RWPE1 (cell line): ENCODE measurements at regions not wholly inside any gene's neighbourhood (a gene's known extent, or its start where the extent isn't known, plus 50 kb on each side); places are given as distances from the start of the nearest gene placed in this dataset.

Source experiments
- CTCF ChIA-PET: fragments of 350-600 bp; sonication (Branson Sonifier 250); formaldehyde crosslinking; extraction: SDS; loops from one replicate; lab custom pipeline; 2021; lab: Yijun Ruan, JAX
- POLR2A ChIA-PET: fragments of 400-600 bp; formaldehyde crosslinking; extraction: SDS; loops from one replicate; lab custom pipeline; 2020; ENCODE audit warnings: antibody characterized with exemption; ENCODE audit not compliant: low non-redundant PET; lab: Yijun Ruan, JAX
- DNase-seq: peaks from one replicate; pipeline ENCODE4 v3.0.0; 2012; ENCODE audit warnings: low spot score
- H3K27ac ChIP-seq: fragments of 450-650 bp; 2 replicates; pipeline ENCODE4 v1.5.1; 2017
- CTCF ChIP-seq: fragments of 450-650 bp; conservative IDR thresholded peaks from 2 replicates; pipeline ENCODE4 v1.5.1; 2017; ENCODE audit warnings: low read depth, mild to moderate bottlenecking

- CTCF ChIA-PET: interaction anchor here (0.6 kb wide), 1 partner anchor 62 kb away, joined by 3 read pairs; no protein-coding TSS in a partner anchor
- peak; percentile 79 for DNase-seq
- POLR2A ChIA-PET: no interaction called here
- peak overlapping the region; percentile 98 for H3K27ac ChIP-seq
- no peak for TF ChIP-seq CTCF
Measured at GRCh38 chr2:240374085-240374907, 61.2 kb upstream of the GPC1 start.

GRCh38 chr2:240375024-240375645 is 60.3 kb upstream of the GPC1 start:
- DNase-seq: no peak
- no peak for TF ChIP-seq CTCF
- POLR2A ChIA-PET: no interaction called here
- CTCF ChIA-PET: no interaction called here
- peak overlapping the region; percentile 98 for H3K27ac ChIP-seq

DNA sequence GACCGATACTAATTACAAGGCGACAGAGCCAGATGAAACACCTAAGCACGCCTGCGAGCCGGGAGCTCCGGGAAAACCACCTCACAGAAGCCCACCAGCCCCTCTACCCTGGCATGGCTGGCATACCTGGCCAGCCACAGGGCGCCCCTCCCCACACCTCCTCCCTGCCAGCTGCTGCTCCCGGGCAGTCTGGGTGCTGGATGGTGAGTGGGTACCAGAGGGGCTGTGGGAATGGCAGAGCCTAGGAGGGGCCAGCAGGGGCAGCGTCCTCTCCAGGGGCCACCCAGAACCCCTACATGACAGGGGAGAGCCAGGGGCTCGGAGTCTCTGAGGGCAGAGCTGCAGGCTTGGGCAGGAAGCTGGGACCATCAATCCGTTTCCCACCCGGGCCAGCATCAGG is 58.7 kb upstream of the GPC1 start:
- no peak overlapping the region for H3K27ac ChIP-seq
- no peak for DNase-seq
- POLR2A ChIA-PET: no interaction called here
- CTCF ChIA-PET: no interaction called here
- no peak for TF ChIP-seq CTCF

DNA sequence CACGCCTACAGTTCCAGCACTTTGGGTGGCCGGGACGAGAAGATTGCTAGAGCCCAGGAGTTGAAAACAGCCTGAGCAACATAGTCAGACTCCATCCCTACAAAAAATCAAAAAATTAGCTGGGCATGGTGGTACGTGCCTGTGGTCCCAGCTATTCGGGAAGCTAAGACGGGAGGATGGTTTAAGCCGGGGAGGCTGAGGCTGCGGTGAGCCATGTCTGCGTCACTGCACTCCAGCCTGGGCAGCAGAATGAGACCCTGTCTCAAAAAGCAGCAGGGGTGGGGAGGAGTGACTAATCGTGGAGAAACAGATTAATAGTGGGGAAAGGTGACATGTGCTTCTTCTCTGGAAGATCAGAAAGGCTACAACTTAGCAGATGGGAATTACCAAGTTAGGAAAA is 58.1 kb upstream of the GPC1 start:
- DNase-seq: no peak
- POLR2A ChIA-PET: no interaction called here
- H3K27ac ChIP-seq: no peak overlapping the region
- CTCF ChIA-PET: no interaction called here
- TF ChIP-seq CTCF: no peak

DNA sequence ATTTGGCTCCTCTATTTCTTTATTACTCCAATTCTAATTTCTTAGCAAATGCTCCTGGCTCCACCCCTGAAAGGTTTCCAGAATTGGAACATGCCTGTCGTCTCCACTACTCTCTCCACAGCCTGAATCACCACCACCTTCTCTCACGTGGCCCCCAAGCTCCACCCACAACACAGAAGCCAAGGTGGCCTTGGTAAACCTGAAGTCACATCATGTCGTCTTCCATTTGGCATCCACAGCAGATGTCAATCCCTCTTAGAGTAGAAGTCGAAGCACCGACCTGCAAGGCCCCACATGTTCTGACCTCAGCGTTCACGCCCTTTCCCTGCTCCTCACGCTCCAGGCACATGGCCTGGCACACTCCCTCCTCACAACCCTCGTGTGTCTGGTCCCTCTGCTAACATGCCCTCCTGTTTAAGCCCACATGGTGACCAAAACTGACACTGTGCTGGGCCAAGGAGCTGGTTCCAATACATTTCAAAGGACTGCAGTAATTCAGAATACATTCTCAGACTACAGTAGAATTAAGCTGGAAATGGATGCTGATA is 56.3 kb upstream of the GPC1 start:
- H3K27ac ChIP-seq: no peak overlapping the region
- POLR2A ChIA-PET: no interaction called here
- DNase-seq: no peak
- CTCF ChIA-PET: no interaction called here
- no peak for TF ChIP-seq CTCF

DNA sequence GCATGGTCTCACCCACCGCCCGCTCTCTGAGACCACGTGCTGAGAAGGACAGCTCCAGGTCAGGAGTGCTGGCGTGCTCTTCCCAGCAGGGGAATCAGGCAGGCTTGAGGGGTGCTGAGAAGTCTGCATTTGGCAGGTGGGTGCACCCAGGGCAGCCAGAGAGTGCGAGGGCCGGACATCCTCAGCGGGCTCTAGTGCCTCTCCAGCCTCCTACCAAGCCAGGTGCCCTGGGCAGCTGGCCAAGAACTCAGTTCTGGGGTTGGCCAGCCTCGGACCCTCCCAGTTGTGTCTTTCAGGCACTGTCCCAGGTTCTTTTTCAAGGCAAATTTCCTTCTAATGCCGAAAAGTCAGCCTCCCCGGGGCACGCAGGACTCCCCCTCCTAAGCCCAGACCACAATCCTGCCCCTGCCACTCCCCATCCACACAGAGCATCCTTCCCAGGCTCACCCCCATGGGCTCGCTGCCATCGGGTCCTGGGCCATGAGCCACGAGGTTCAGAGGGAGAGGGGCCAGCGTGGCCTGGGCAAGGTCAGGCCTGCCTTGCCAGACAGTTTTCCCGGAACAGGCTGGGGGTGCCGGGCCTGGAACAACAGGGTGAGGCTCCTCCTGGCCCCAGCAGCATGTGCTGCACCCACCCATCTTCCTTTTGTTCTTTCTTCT is 52.2 kb upstream of the GPC1 start:
- no peak for TF ChIP-seq CTCF
- no peak for DNase-seq
- peak overlapping the region; percentile 73 for H3K27ac ChIP-seq
- ChIA-PET CTCF (interaction anchor here (0.6 kb wide), 1 partner anchor 347 kb away, joined by 3 read pairs; no protein-coding TSS in a partner anchor), POLR2A (no interaction called here)
